Osteocyte (in vitro differentiated cells): ENCODE measurements at regions not wholly inside any gene's neighbourhood (a gene's known extent, or its start where the extent isn't known, plus 50 kb on each side); places are given as distances from the start of the nearest gene placed in this dataset.

ENCODE experiments used
- DNase-seq: peaks from one replicate; pipeline ENCODE4 v3.0.0; 2021; ENCODE audit warnings: mixed read lengths; ENCODE audit not compliant: unreplicated experiment; ENCODE audit errors: extremely low spot score
- H3K27ac Mint-ChIP-seq: one replicate; pipeline ENCODE4 v1.8.0; 2021; ENCODE audit warnings: mild to moderate bottlenecking, mixed read lengths; ENCODE audit not compliant: unreplicated experiment
- H3K27me3 Mint-ChIP-seq: one replicate; pipeline ENCODE4 v1.8.0; 2021; ENCODE audit warnings: mixed read lengths; ENCODE audit not compliant: unreplicated experiment
- H3K36me3 Mint-ChIP-seq: one replicate; pipeline ENCODE4 v1.8.0; 2021; ENCODE audit warnings: mixed read lengths; ENCODE audit not compliant: unreplicated experiment
- H3K4me1 Mint-ChIP-seq: one replicate; pipeline ENCODE4 v1.8.0; 2021; ENCODE audit warnings: mixed read lengths; ENCODE audit not compliant: unreplicated experiment
- H3K4me3 Mint-ChIP-seq: one replicate; pipeline ENCODE4 v1.8.0; 2021; ENCODE audit warnings: mild to moderate bottlenecking, moderate library complexity, mixed read lengths; ENCODE audit not compliant: unreplicated experiment
- H3K9me3 Mint-ChIP-seq: one replicate; pipeline ENCODE4 v1.8.0; 2021; ENCODE audit warnings: mixed read lengths; ENCODE audit not compliant: unreplicated experiment
- TF ChIP-seq, protein P1 (sequence below): fragments of 200-600 bp; sonication (generic); IDR thresholded peaks from 2 replicates; pipeline ENCODE4 v1.5.0; 2021; ENCODE audit warnings: antibody characterized with exemption, mild to moderate bottlenecking, moderate library complexity

DNA sequence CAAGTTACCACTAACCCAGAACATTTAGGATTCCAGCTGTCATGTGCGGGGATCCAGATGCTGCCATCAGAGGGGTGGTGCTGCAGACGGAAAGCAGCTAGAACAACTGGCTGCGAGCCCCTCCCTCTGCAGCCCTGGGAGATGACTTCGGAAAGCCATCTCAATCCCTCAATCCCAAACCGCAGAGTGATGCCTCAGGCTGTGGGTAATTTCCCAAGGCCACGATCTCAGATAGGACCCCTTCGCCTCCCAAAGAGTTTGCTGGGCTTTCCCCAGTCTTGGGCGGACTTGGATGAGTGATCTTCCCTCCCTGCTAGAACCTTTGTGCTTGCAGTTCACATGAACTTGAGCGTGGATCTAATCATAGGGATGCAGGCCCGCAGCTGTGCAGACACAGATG lies 71.3 kb upstream of the EN2 start:
- Mint-ChIP-seq H3K36me3 (no peaks in the 10 kb centered on the region), H3K27me3 (peaks cover 51% of the 10 kb centered on the region), H3K9me3 (no peaks in the 10 kb centered on the region), H3K4me3 (no peak overlapping the region), H3K27ac (no peak overlapping the region), H3K4me1 (no peaks in the 10 kb centered on the region)
- no peak for DNase-seq
- TF ChIP-seq, protein P1, sequence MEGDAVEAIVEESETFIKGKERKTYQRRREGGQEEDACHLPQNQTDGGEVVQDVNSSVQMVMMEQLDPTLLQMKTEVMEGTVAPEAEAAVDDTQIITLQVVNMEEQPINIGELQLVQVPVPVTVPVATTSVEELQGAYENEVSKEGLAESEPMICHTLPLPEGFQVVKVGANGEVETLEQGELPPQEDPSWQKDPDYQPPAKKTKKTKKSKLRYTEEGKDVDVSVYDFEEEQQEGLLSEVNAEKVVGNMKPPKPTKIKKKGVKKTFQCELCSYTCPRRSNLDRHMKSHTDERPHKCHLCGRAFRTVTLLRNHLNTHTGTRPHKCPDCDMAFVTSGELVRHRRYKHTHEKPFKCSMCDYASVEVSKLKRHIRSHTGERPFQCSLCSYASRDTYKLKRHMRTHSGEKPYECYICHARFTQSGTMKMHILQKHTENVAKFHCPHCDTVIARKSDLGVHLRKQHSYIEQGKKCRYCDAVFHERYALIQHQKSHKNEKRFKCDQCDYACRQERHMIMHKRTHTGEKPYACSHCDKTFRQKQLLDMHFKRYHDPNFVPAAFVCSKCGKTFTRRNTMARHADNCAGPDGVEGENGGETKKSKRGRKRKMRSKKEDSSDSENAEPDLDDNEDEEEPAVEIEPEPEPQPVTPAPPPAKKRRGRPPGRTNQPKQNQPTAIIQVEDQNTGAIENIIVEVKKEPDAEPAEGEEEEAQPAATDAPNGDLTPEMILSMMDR: no peak

DNA sequence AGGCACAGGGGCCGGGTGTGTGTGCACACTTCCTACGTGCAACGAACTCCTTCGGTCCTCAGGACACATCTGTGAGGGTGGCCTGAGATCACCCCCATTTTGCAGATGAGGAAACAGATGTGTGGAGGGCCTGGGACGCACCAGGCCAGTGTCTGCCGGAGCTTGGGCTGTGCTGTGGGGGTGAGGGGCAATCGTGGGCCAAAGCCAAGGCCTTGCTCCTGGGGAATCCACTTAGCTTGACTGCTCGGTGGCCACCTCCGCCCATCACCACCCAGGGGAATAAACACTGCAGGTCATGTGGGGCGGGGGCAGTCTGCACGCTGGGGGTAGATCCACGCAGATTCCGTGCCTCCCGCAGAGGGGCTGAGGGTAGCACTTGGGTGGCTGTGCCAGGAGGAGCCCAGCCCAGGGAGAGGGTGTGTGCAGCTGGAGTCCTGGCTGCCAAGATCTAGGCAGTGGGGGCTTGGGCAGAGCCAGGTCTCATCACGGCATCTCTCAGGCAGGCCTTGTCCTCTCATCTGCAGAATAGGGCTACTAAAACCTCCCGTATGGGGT lies 70.8 kb upstream of the EN2 start:
- no peak overlapping the region for H3K4me3 Mint-ChIP-seq
- H3K4me1 Mint-ChIP-seq: no peaks in the 10 kb centered on the region
- H3K9me3 Mint-ChIP-seq: no peaks in the 10 kb centered on the region
- H3K27me3 Mint-ChIP-seq: peaks cover 51% of the 10 kb centered on the region
- TF ChIP-seq, protein P1: no peak
- no peak for DNase-seq
- no peaks in the 10 kb centered on the region for H3K36me3 Mint-ChIP-seq
- no peak overlapping the region for H3K27ac Mint-ChIP-seq

DNA sequence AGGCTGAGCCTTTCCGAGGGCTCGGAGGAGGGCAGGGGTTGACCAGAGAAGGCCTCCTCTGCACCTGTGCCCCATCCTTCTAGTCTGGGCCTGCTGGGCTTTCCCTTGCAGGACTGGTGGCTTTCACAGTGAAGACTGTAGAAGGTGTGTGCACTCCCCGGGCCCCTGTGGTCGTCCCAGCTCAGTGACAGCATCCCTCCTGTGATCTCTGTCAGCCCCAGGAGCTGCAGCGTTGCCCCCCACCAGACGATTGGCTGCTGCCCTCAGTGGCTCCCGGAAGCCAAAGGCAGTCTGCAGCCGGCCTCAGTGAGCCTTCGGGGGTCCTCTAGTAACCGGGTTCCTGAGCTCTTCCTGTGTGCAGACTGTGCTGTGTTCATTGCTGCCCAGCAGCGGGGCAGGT lies 69.4 kb upstream of the EN2 start:
- TF ChIP-seq, protein P1: no peak
- Mint-ChIP-seq H3K27ac (no peak overlapping the region), H3K27me3 (peaks cover 57% of the 10 kb centered on the region), H3K4me3 (no peak overlapping the region), H3K36me3 (no peaks in the 10 kb centered on the region), H3K4me1 (no peaks in the 10 kb centered on the region), H3K9me3 (no peaks in the 10 kb centered on the region)
- DNase-seq: no peak

DNA sequence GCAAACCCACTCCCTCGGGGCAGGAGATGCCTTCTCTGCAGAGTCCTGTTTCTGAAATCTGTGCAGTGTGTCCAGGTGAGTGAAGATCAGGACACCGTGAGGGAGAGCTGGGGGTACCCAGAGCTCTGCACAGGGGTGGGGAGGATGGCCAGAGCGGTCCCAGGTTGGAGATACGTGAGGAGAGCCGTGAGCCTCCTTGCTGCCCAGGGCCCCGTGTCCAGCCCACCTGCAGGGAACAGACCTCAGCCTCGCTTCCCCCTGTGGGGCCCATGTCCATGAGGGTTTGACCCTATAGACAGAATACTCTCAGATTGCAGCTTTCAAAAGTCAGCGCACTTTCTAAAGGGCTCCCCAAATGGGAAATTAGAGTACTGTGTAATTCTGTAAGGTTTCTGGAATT lies 66.5 kb upstream of the EN2 start:
- H3K36me3 Mint-ChIP-seq: no peaks in the 10 kb centered on the region
- no peak for DNase-seq
- H3K27me3 Mint-ChIP-seq: peaks cover 42% of the 10 kb centered on the region
- no peak overlapping the region for H3K27ac Mint-ChIP-seq
- no peaks in the 10 kb centered on the region for H3K9me3 Mint-ChIP-seq
- no peaks in the 10 kb centered on the region for H3K4me1 Mint-ChIP-seq
- H3K4me3 Mint-ChIP-seq: no peak overlapping the region
- TF ChIP-seq, protein P1: no peak

DNA sequence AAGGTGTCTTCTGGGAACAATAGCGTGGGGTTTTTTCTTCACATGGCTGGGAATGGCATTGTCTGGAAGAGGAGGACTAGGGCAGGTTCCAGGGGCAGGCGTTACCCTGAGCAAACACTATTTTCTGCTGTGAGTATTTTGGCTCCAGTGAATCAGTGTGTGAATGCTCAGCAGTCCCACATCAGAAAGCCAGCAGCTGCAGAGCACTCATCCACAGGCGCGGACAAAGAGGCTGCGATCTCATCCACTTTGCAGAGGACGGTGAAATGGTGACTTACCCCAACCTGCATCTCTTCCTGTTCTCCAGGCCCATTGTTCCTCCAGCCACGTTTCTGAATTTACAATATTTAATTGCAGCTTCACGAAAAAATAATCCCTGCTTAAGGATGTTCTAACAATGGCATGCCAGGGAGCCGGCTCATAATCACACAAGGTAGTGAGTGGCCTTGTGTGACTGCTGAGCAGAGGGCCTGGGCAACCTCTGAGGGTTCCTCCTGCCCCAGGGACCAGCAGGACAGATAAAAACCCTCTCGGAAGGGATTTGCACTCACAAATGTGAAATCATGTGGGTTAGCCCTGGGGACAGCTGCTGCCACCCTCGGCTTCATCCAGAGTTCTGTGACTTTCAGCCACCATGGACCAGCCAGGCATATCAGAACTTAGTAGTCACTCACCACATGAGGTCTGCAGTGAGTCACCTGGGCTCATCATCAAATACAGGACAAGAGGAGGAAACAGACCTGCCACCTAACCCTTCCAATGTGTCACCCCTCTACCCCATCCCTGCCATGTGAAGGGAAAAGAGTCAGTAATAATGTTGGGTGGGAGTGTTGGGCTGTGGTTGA lies 65.0 kb upstream of the EN2 start:
- H3K27ac Mint-ChIP-seq: no peak overlapping the region
- H3K9me3 Mint-ChIP-seq: no peaks in the 10 kb centered on the region
- no peaks in the 10 kb centered on the region for H3K36me3 Mint-ChIP-seq
- no peak overlapping the region for H3K4me3 Mint-ChIP-seq
- no peaks in the 10 kb centered on the region for H3K4me1 Mint-ChIP-seq
- DNase-seq: no peak
- TF ChIP-seq, protein P1: no peak
- peaks cover 41% of the 10 kb centered on the region for H3K27me3 Mint-ChIP-seq
